ENCODE measurements at regions not wholly inside any gene's neighbourhood (a gene's known extent, or its start where the extent isn't known, plus 50 kb on each side); places are given as distances from the start of the nearest gene placed in this dataset.
"Not testable (repeated sequence)": the region's sequence is repeated elsewhere in the genome, so short reads cannot be mapped to it uniquely, and the experiment has no call there.

DNA sequence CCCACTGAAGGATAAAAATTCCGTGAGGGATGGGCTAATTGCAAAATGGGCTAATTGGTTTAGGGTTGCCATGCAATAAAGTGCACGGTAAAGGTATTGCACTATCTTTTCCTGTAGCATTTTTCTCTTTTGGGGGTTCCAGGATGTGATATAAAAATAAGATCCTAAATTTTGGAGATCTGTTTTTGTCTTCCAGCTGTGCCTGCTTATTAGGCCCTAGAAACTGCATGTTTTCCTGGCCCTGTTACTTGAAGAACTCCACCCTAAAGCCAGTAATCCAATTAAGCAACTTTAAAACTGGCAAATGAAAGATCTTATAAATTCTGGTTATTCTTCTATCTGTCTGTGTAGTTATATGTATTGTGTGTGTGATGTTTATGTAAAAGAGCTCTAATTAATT, 2489.6 kb downstream of the PCDH9 start:
- Histone ChIP-seq H3K9me3 (ENCODE audit: control insufficient read depth, low read length) (no peaks in the 10 kb centered on the region), H3K27me3 (replicated peaks; ENCODE audit: control insufficient read depth, insufficient read depth, low read length, poor library complexity, severe bottlenecking) (no peaks in the 10 kb centered on the region), H3K4me3 (ENCODE audit: insufficient read depth, low read depth, low read length, poor library complexity, severe bottlenecking) (no peak overlapping the region), H3K4me1 (ENCODE audit: control insufficient read depth, insufficient read depth, low read length, poor library complexity, severe bottlenecking) (no peaks in the 10 kb centered on the region), H3K36me3 (ENCODE audit: control insufficient read depth, insufficient read depth, low read length) (no peaks in the 10 kb centered on the region), H3K27ac (ENCODE audit: insufficient read depth, low read length, poor library complexity, severe bottlenecking) (no peak overlapping the region)
- DNase-seq, result no peak

DNA sequence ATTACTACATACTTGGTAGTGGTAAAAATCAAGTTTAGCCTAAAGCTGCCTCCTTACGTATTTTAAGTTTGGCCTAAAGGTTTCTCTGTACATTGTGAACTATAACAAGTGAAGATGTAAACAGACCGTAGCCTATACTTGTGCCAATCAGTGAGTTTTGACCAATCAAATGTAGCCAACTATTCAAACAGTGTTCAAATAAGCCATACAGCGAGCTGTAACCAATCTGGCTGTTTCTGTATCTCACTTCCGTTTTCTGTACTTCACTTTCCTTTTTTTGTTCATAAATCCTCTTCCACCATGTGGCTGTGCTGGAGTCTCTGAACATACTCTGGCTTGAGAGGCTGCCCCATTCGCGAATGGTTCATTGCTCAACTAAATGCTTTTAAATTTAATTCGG, 2504.6 kb downstream of the PCDH9 start:
- H3K4me1 ChIP-seq (ENCODE audit: control insufficient read depth, insufficient read depth, low read length, poor library complexity, severe bottlenecking), result no peaks in the 10 kb centered on the region

DNA sequence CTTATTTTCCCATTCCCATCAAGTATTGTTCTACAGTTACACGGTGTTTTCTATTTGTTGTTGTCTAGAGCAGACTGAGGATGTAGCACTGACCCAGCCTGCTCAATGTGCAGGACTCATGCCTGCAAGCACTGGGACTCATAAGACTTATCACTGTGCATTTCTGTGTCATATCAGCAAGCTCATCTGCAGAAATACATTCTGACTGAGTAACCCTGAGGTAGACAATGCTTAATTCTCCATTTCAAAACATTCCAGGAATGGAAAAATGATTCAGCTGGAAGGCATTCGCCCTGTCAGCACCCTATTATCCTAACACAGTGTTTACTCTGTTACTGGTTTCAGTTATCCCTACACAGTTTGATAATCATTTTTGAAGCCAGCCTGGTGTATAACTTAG, 2506.4 kb downstream of the PCDH9 start:
- no peaks in the 10 kb centered on the region for H3K36me3 ChIP-seq (ENCODE audit: control insufficient read depth, insufficient read depth, low read length)
- H3K4me1 ChIP-seq (ENCODE audit: control insufficient read depth, insufficient read depth, low read length, poor library complexity, severe bottlenecking), result no peaks in the 10 kb centered on the region
- no peak for DNase-seq
- H3K4me3 ChIP-seq (ENCODE audit: insufficient read depth, low read depth, low read length, poor library complexity, severe bottlenecking), result no peak overlapping the region
- no peaks in the 10 kb centered on the region for H3K27me3 ChIP-seq (replicated peaks; ENCODE audit: control insufficient read depth, insufficient read depth, low read length, poor library complexity, severe bottlenecking)
- H3K27ac ChIP-seq (ENCODE audit: insufficient read depth, low read length, poor library complexity, severe bottlenecking), result no peak overlapping the region
- no peaks in the 10 kb centered on the region for H3K9me3 ChIP-seq (ENCODE audit: control insufficient read depth, low read length)

More for the DNA sequence above, 2504.6 kb downstream of the PCDH9 start:
- H3K27me3 ChIP-seq (replicated peaks; ENCODE audit: control insufficient read depth, insufficient read depth, low read length, poor library complexity, severe bottlenecking), result no peaks in the 10 kb centered on the region
- H3K9me3 ChIP-seq (ENCODE audit: control insufficient read depth, low read length), result no peaks in the 10 kb centered on the region
- H3K4me3 ChIP-seq (ENCODE audit: insufficient read depth, low read depth, low read length, poor library complexity, severe bottlenecking), result no peak overlapping the region
- DNase-seq, result no peak
- no peak overlapping the region for H3K27ac ChIP-seq (ENCODE audit: insufficient read depth, low read length, poor library complexity, severe bottlenecking)
- H3K36me3 ChIP-seq (ENCODE audit: control insufficient read depth, insufficient read depth, low read length), result no peaks in the 10 kb centered on the region

DNA sequence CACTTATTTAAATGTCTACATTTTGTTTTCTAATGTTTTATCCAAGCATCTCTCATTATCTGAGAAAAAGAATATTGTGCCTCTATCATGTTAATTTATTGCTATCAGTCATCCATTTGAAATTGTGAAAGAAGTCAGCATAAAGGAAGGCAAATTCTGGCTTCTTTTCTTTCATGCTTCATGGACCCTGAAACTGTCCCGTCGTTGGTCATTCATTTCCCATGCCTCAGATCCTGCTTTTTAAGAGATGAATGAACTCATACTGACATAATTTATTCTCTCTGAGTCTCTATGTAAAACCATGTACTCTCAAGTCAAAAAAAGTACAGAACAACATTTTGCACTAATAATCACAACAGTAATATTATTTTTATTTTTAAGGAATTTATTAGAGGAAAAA, 2512.0 kb downstream of the PCDH9 start:
- Histone ChIP-seq H3K27ac (ENCODE audit: insufficient read depth, low read length, poor library complexity, severe bottlenecking) (no peak overlapping the region), H3K27me3 (replicated peaks; ENCODE audit: control insufficient read depth, insufficient read depth, low read length, poor library complexity, severe bottlenecking) (no peaks in the 10 kb centered on the region), H3K4me3 (ENCODE audit: insufficient read depth, low read depth, low read length, poor library complexity, severe bottlenecking) (no peak overlapping the region), H3K4me1 (ENCODE audit: control insufficient read depth, insufficient read depth, low read length, poor library complexity, severe bottlenecking) (no peaks in the 10 kb centered on the region), H3K36me3 (ENCODE audit: control insufficient read depth, insufficient read depth, low read length) (no peaks in the 10 kb centered on the region), H3K9me3 (ENCODE audit: control insufficient read depth, low read length) (no peaks in the 10 kb centered on the region)
- DNase-seq, result no peak

DNA sequence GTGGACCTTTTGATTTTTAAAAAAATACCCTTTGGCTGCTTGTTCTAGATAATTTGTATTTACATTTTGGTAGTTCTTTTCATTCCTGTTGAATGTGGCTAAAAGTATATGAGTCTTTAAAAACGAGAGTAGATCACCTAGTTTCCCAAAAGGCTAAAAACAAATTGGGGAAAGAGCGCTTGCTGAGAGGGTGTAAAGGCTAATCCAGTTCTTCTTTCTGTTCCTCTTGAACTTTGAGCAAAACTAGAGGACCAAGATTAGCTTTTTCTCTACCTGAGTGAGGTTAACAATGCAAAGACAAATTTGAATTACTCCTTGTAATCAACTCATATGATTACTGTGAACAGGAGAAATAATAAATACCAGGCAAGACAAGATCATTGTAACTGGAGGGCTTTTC, 2513.2 kb downstream of the PCDH9 start:
- H3K4me1 ChIP-seq (ENCODE audit: control insufficient read depth, insufficient read depth, low read length, poor library complexity, severe bottlenecking), result no peaks in the 10 kb centered on the region
- DNase-seq, result no peak
- no peaks in the 10 kb centered on the region for H3K9me3 ChIP-seq (ENCODE audit: control insufficient read depth, low read length)
- no peak overlapping the region for H3K4me3 ChIP-seq (ENCODE audit: insufficient read depth, low read depth, low read length, poor library complexity, severe bottlenecking)
- no peak overlapping the region for H3K27ac ChIP-seq (ENCODE audit: insufficient read depth, low read length, poor library complexity, severe bottlenecking)
- H3K27me3 ChIP-seq (replicated peaks; ENCODE audit: control insufficient read depth, insufficient read depth, low read length, poor library complexity, severe bottlenecking), result no peaks in the 10 kb centered on the region
- no peaks in the 10 kb centered on the region for H3K36me3 ChIP-seq (ENCODE audit: control insufficient read depth, insufficient read depth, low read length)

DNA sequence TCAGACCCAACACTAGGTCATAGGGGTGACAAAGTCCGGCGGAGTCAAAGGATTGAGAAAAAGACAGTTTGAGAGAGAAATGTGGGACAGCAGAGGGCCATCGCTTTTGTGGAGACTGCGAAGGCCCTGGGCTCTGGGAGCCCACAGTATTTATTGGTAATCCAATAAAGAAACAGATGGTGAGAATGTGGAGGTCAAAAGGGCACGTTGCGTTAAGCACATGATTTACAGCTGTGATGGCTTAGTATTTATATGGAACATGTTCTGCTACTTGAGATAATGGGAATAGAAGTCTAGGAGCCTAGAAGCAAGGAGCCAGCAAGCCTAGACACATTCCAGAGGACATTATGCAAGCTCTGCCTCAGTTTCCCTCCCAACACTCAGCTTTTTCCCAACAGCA, 2521.1 kb downstream of the PCDH9 start:
- Histone ChIP-seq H3K27ac (ENCODE audit: insufficient read depth, low read length, poor library complexity, severe bottlenecking) (no peak overlapping the region), H3K27me3 (replicated peaks; ENCODE audit: control insufficient read depth, insufficient read depth, low read length, poor library complexity, severe bottlenecking) (no peaks in the 10 kb centered on the region), H3K9me3 (ENCODE audit: control insufficient read depth, low read length) (no peaks in the 10 kb centered on the region), H3K36me3 (ENCODE audit: control insufficient read depth, insufficient read depth, low read length) (no peaks in the 10 kb centered on the region), H3K4me3 (ENCODE audit: insufficient read depth, low read depth, low read length, poor library complexity, severe bottlenecking) (no peak overlapping the region), H3K4me1 (ENCODE audit: control insufficient read depth, insufficient read depth, low read length, poor library complexity, severe bottlenecking) (no peaks in the 10 kb centered on the region)
- DNase-seq, result no peak

DNA sequence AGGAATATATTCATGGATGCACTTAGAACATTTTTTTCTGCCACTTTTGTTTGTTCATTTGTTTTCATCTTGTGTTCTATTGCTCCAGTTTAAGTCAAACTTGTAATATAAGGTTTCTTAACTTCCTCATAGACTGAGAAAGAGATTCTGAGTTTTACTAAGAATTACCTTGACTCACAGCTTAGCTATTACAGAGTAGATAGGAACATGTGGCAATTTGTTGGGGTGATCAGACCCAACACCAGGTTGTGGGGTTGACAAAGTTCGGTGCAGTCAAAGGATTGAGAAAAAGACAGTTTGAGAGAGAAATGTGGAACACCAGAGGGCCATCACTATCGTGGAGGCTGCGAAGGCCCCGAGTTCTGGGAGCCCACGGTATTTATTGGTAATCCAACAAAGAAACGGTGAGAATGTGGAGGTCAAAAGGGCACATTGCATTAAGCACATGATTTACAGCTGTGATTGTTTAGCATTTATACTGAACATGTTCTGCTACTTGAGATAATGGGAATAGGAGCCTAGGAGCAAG, 2526.0 kb downstream of the PCDH9 start:
- no peaks in the 10 kb centered on the region for H3K36me3 ChIP-seq (ENCODE audit: control insufficient read depth, insufficient read depth, low read length)
- DNase-seq, result no peak
- H3K27me3 ChIP-seq (replicated peaks; ENCODE audit: control insufficient read depth, insufficient read depth, low read length, poor library complexity, severe bottlenecking), result no peaks in the 10 kb centered on the region
- no peak overlapping the region for H3K27ac ChIP-seq (ENCODE audit: insufficient read depth, low read length, poor library complexity, severe bottlenecking)
- H3K4me3 ChIP-seq (ENCODE audit: insufficient read depth, low read depth, low read length, poor library complexity, severe bottlenecking), result no peak overlapping the region
- H3K4me1 ChIP-seq (ENCODE audit: control insufficient read depth, insufficient read depth, low read length, poor library complexity, severe bottlenecking), result no peaks in the 10 kb centered on the region
- H3K9me3 ChIP-seq (ENCODE audit: control insufficient read depth, low read length), result no peaks in the 10 kb centered on the region

DNA sequence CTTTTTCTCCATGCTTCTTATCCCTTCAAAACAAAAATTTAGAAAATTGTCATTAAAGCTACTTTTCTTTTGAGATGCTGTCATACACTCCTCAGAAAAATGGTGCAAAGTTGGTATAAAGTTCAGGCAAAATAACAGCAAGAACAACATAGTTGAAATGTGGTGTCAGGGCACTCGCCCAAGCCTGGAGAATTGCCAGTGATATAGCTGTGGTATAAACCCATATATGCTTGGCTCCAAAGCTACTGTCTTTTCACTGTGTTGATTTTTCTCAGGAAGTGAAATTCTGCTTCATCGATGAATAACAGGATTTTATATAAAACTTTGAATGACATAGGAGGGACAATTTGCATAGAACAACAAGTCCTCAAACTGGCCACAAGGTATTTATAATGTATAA, 2532.9 kb downstream of the PCDH9 start:
- Histone ChIP-seq H3K27ac (ENCODE audit: insufficient read depth, low read length, poor library complexity, severe bottlenecking) (no peak overlapping the region), H3K9me3 (ENCODE audit: control insufficient read depth, low read length) (no peaks in the 10 kb centered on the region), H3K4me3 (ENCODE audit: insufficient read depth, low read depth, low read length, poor library complexity, severe bottlenecking) (no peak overlapping the region), H3K36me3 (ENCODE audit: control insufficient read depth, insufficient read depth, low read length) (no peaks in the 10 kb centered on the region), H3K4me1 (ENCODE audit: control insufficient read depth, insufficient read depth, low read length, poor library complexity, severe bottlenecking) (no peaks in the 10 kb centered on the region), H3K27me3 (replicated peaks; ENCODE audit: control insufficient read depth, insufficient read depth, low read length, poor library complexity, severe bottlenecking) (no peaks in the 10 kb centered on the region)
- no peak for DNase-seq

DNA sequence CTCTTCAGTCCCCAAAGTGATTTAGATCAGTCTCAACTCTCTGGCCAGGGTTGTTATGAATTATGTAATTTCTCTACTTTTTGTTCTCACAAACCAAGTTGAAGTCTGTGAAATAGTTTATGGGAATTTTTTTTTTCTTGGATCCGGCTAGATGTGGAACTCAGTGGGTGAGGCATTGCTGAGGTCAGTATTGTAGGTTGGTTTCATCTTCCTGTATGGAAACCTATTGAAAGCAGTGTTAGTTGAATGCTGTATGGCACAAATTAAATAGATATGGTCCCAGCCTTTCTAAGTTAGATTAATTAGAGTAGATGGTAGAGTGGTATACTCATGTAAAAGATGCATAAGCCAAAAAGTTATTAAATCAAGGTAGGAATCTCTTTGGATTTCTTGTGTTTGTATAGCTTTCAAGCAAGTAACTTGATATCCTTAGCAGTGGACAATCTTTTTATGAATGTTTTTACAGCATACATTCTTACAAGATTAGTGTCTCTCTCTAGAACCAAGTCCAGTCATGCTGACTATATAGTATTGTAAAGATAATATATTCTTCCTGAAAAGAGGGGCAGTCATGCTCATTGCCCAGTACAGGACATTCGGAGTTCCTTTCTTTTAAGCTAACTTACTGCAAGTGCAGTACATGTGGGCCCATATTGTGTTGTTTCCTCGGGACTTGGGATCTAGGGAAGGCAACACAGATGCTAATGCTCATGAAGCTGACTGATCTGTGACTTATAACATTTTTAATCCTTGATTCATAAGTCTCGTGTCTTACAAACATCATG, 2541.1 kb downstream of the PCDH9 start:
- Histone ChIP-seq H3K9me3 (ENCODE audit: control insufficient read depth, low read length) (no peaks in the 10 kb centered on the region), H3K4me1 (ENCODE audit: control insufficient read depth, insufficient read depth, low read length, poor library complexity, severe bottlenecking) (no peaks in the 10 kb centered on the region), H3K27me3 (replicated peaks; ENCODE audit: control insufficient read depth, insufficient read depth, low read length, poor library complexity, severe bottlenecking) (no peaks in the 10 kb centered on the region), H3K4me3 (ENCODE audit: insufficient read depth, low read depth, low read length, poor library complexity, severe bottlenecking) (no peak overlapping the region), H3K27ac (ENCODE audit: insufficient read depth, low read length, poor library complexity, severe bottlenecking) (no peak overlapping the region), H3K36me3 (ENCODE audit: control insufficient read depth, insufficient read depth, low read length) (no peaks in the 10 kb centered on the region)
- no peak for DNase-seq

DNA sequence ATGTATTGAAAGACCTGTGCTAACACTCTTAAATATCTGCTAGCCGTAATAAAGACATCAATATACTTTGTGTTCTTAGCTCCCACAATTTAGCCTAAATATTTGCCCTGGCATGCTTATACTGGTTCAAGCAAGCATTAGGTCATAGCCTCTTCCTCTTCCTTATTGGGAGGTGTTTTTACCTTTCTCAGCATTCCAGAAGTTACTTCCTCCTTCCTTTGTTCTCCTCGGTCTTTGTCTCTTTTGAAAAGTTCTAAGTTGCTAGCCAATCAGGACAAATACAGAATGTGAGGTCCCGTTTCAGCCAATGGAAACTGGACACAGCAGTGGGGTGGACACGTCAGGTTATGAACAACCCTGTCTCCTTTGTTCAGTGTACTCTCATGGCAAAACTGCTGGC, 2543.6 kb downstream of the PCDH9 start:
- not testable (repeated sequence) for H3K27ac ChIP-seq (ENCODE audit: insufficient read depth, low read length, poor library complexity, severe bottlenecking); H3K4me3 ChIP-seq (ENCODE audit: insufficient read depth, low read depth, low read length, poor library complexity, severe bottlenecking); H3K4me1 ChIP-seq (ENCODE audit: control insufficient read depth, insufficient read depth, low read length, poor library complexity, severe bottlenecking); H3K36me3 ChIP-seq (ENCODE audit: control insufficient read depth, insufficient read depth, low read length); H3K27me3 ChIP-seq (replicated peaks; ENCODE audit: control insufficient read depth, insufficient read depth, low read length, poor library complexity, severe bottlenecking); H3K9me3 ChIP-seq (ENCODE audit: control insufficient read depth, low read length); DNase-seq

Measured in effector memory CD4-positive, alpha-beta T cell (primary cell).